HFFc6 (cell line): ENCODE measurements at regions not wholly inside any gene's neighbourhood (a gene's known extent, or its start where the extent isn't known, plus 50 kb on each side); places are given as distances from the start of the nearest gene placed in this dataset.

Experiments used
- DNase-seq: peaks from one replicate; pipeline ENCODE4 v3.0.0-alpha.2; 2018
- H3K27ac Mint-ChIP-seq: 2 replicates; pipeline ENCODE4 v1.8.0; 2020; ENCODE audit warnings: mild to moderate bottlenecking, mixed read lengths
- H3K27me3 Mint-ChIP-seq: 2 replicates; pipeline ENCODE4 v1.8.0; 2021; ENCODE audit warnings: mild to moderate bottlenecking, moderate library complexity, mixed read lengths; ENCODE audit not compliant: insufficient read depth
- H3K36me3 Mint-ChIP-seq: 2 replicates; pipeline ENCODE4 v1.8.0; 2021; ENCODE audit warnings: low read depth, mixed read lengths
- H3K4me1 Mint-ChIP-seq: 2 replicates; pipeline ENCODE4 v1.8.0; 2020; ENCODE audit warnings: low read depth, mixed read lengths
- H3K4me3 Mint-ChIP-seq: 2 replicates; pipeline ENCODE4 v1.8.0; 2020; ENCODE audit warnings: mild to moderate bottlenecking, moderate library complexity, mixed read lengths
- H3K9me3 Mint-ChIP-seq: 2 replicates; pipeline ENCODE4 v1.8.0; 2020; ENCODE audit warnings: mild to moderate bottlenecking, mixed read lengths
- TF ChIP-seq, protein P1 (sequence below): fragments of 200-600 bp; sonication (generic); IDR thresholded peaks from 2 replicates; pipeline ENCODE4 v1.5.0; 2021; ENCODE audit warnings: antibody characterized with exemption, mild to moderate bottlenecking

GRCh38 chr20:1722513-1723050 is 65.0 kb upstream of the SIRPG start:
- TF ChIP-seq, protein P1, sequence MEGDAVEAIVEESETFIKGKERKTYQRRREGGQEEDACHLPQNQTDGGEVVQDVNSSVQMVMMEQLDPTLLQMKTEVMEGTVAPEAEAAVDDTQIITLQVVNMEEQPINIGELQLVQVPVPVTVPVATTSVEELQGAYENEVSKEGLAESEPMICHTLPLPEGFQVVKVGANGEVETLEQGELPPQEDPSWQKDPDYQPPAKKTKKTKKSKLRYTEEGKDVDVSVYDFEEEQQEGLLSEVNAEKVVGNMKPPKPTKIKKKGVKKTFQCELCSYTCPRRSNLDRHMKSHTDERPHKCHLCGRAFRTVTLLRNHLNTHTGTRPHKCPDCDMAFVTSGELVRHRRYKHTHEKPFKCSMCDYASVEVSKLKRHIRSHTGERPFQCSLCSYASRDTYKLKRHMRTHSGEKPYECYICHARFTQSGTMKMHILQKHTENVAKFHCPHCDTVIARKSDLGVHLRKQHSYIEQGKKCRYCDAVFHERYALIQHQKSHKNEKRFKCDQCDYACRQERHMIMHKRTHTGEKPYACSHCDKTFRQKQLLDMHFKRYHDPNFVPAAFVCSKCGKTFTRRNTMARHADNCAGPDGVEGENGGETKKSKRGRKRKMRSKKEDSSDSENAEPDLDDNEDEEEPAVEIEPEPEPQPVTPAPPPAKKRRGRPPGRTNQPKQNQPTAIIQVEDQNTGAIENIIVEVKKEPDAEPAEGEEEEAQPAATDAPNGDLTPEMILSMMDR: no peak
- no peak overlapping the region for H3K27ac Mint-ChIP-seq
- H3K36me3 Mint-ChIP-seq: no peaks in the 10 kb centered on the region
- H3K4me1 Mint-ChIP-seq: peaks cover 26% of the 10 kb centered on the region
- H3K4me3 Mint-ChIP-seq: no peak overlapping the region
- no peak for DNase-seq
- H3K9me3 Mint-ChIP-seq: peaks cover 4% of the 10 kb centered on the region; the same call in 1 of the 2 replicates
- peaks cover 11% of the 10 kb centered on the region for H3K27me3 Mint-ChIP-seq

- no peak for DNase-seq
- Mint-ChIP-seq H3K4me1 (peaks cover 33% of the 10 kb centered on the region), H3K27me3 (peaks cover 11% of the 10 kb centered on the region), H3K4me3 (no peak overlapping the region), H3K9me3 (peaks cover 4% of the 10 kb centered on the region; the same call in 1 of the 2 replicates), H3K27ac (no peak overlapping the region), H3K36me3 (no peaks in the 10 kb centered on the region)
- TF ChIP-seq, protein P1: no peak
Measured at GRCh38 chr20:1721687-1722512, 64.3 kb upstream of the SIRPG start.

GRCh38 chr20:1720845-1721475 is 63.4 kb upstream of the SIRPG start:
- peaks cover 16% of the 10 kb centered on the region for H3K27me3 Mint-ChIP-seq
- DNase-seq: no peak
- H3K27ac Mint-ChIP-seq: no peak overlapping the region
- no peaks in the 10 kb centered on the region for H3K36me3 Mint-ChIP-seq
- TF ChIP-seq, protein P1: no peak
- no peaks in the 10 kb centered on the region for H3K9me3 Mint-ChIP-seq
- peaks cover 34% of the 10 kb centered on the region for H3K4me1 Mint-ChIP-seq
- no peak overlapping the region for H3K4me3 Mint-ChIP-seq

DNA sequence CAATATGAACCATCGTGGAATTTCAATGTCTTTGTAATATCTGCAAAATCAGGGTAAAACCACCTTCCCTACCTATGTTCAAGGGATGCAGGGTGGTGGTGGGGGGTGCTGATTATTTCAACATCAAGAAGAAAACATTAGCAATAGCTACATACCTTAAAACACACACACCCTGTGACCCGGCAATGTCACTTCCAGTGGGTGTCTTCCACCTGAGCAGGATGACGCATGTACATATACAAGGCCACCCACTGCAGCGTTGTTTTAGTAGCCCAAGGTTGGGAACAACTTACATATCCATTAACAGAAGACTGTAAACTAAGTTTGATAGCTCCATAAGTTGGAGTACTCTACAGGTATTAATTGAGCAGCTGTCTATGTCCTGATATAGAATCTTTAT is 62.6 kb upstream of the SIRPG start:
- Mint-ChIP-seq H3K27ac (no peak overlapping the region; the same call in 1 of the 2 replicates), H3K9me3 (no peaks in the 10 kb centered on the region), H3K4me3 (no peak overlapping the region), H3K27me3 (peaks cover 17% of the 10 kb centered on the region), H3K36me3 (no peaks in the 10 kb centered on the region), H3K4me1 (peaks cover 34% of the 10 kb centered on the region)
- TF ChIP-seq, protein P1: no peak
- no peak for DNase-seq

DNA sequence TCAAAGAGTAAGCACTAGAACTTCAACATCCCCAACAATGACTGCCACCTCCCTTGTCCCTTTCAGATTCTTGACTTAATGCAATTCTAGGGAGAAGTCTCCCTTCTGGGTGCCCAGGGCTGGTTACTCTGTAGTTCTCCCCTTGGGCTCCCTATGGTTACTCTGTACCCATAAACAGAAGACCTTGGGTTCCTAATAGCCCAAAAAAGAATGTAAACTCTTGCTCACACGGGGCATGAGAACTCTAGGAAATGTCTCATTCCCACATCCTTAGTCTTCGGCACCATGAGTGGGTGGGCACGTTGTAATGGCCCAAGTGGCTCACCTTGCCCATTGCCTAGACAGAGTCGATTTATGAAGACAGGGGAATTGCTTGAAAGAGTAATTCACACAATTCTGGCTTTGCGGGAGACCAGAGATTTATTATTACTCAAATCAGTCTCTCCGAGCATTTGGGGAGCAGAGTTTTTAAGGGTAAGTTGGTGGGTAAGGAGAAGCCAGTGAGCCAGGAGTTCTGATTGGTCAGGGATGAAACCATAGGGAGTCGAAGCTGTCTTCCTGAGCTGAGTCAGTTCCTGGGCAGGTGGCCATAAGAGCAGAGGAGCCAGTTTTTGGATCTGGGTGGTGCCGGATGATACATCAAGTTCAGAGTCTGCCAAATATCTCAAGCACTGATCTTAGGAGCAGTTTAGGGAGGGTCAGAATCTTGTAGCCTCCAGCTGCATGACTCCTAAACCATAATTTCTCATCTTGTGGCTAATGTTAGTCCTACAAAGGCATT is 61.2 kb upstream of the SIRPG start:
- peaks cover 15% of the 10 kb centered on the region for H3K27me3 Mint-ChIP-seq
- H3K4me1 Mint-ChIP-seq: peaks cover 34% of the 10 kb centered on the region
- H3K9me3 Mint-ChIP-seq: no peaks in the 10 kb centered on the region
- peak overlapping the region; percentile 76 for H3K27ac Mint-ChIP-seq
- peak; percentile 97 for DNase-seq
- peak overlapping the region; percentile 49; the same call in 1 of the 2 replicates for H3K4me3 Mint-ChIP-seq
- TF ChIP-seq, protein P1: no peak
- no peaks in the 10 kb centered on the region for H3K36me3 Mint-ChIP-seq
